NCI-H1105 (cell line): ENCODE measurements at regions not wholly inside any gene's neighbourhood (a gene's known extent, or its start where the extent isn't known, plus 50 kb on each side); places are given as distances from the start of the nearest gene placed in this dataset.
"Not testable (repeated sequence)": the region's sequence is repeated elsewhere in the genome, so short reads cannot be mapped to it uniquely, and the experiment has no call there.

Source experiments
- DNase-seq: peaks from one replicate; lab custom pipeline; 2025; lab: John Stamatoyannopoulos, UW

DNA sequence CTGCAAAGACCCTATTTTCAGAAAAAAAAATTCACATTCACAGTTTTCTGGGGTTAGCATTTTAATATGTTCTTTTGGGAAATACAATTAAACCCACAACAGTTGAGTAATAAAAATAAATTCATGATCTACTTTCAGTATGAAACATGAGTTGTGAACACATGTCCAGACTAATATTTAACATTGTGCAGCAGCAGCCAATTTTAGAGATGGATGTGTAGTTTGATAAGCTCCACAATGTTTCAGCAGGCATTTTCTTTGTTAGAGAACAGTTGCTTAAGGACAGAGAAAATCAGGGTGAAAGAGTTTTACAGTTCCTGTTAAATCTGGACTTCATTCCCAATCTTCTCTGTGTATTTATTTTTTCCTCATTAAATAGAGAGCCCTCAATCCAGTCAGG lies 519.5 kb downstream of the PIK3C3 start:
- no peak for DNase-seq

DNA sequence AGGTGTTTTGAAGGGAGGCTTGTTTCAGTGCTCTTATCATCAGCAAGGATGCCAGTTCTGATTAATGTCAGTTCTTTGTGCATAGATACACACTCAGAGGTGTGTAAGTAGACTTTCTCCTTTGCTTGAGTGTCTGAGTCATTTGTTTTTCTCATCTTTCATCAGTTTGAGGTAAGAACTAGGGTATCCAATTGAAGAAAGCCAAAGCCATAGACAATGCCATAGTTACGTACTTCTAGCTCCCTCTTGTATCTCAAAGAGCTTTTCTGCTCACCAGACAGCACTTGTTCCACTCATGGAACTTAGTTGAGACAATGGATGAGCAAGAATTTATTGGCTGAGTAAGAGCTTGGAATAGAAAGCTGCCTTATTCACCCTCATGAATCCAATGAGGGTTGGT lies 520.1 kb downstream of the PIK3C3 start:
- DNase-seq, result no peak

DNA sequence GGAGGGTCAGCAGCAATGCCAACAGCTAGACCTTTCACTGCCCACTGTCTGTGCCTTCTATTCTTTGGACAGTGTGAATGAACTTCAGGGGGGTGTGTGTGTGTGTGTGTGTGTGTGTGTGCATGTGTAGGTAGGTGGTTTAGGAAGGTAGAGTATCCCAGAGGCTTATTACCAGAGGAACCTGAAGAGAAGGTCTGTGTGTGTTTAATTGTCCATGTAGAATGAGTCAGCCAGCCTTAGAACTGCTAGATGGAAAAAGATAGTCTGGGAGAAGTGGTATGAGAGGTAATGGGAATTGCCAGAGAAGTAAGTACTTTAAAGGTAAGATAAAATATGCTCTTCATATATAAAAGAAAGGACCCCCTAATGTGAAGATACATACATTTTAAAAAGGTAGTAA lies 522.2 kb downstream of the PIK3C3 start:
- DNase-seq, result no peak

DNA sequence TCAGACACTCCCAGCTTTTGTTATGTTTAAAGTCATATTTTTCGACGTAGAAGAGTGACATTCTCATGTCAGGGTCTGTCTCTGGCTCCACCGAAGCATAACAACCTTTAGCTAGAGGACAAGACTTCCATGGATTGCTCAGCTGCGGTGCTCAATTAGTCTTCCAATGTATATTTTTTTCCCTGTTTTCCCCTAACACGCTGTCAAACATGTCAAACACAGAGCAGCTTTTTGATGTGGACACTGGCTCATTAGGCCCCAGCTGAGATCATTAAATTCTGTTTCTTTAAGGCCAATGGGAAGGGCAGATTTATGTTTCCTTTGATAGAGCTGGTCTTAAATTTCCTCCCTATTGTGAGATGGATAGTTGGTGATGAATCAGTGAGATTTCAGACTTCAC lies 525.4 kb downstream of the PIK3C3 start:
- no peak for DNase-seq

DNA sequence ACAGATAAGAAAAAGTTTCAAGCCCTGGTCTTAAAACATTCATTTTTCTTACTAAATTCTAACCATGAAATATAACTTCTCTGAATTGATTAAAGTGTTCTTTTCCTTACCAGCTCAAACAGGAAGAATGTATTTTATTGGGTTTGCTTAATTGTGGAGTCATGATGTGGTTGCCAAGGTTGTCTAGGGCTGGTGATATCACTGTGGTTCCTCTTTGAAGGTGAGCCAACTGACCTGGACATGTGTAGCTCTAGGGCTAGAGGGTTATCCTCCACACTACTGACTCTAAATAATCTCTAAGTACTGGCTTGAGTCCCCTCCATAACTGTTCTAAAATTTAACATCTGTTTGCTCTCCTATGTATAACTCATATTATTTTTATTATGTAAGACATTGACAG lies 529.6 kb downstream of the PIK3C3 start:
- DNase-seq, result no peak

DNA sequence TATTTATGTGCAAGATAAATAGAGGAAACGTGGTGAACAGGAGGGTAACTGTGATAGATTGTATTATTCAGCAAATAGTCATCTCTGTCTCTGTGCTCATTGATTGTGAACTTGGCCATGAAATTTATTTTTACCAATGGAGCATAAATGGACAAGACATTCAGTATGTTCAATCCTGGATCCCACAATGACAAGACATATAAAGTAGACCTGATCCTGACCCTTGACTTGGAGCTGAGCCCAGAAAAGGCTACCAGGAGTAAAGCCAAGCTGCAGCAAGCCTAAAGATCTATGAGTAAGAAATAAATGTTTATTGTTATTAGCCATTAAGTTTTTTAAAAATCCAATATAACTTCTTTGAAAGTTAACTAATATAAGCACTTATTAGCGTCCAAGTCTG lies 531.2 kb downstream of the PIK3C3 start:
- no peak for DNase-seq

DNA sequence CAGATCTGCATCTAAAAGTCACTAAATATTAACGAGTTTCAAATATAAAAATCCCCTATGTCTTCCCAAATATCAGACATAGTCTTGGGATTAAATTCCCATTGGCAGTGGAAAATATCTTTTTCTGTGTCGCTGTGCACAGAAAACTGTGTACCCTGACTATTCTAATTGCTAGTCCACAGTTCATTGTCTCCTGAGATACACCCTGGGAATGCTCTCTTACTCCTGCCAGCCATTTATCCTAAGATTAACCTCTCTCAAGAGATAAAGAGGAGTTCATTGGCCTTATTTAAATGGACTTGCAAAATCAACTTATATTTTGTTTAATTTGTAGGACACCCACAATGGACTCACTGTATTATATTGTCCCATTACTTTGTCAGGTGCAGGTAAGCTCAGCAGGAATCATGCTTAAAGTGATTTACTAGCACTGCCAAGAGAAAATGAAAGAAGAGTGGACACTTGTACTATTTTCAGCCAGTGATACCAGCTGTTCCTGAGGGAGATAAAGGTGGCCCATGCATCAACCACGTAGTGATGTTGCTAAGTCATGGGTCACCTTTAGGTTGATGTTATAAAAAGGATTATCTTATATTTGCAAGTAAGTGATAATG lies 553.8 kb downstream of the PIK3C3 start:
- DNase-seq, result no peak

DNA sequence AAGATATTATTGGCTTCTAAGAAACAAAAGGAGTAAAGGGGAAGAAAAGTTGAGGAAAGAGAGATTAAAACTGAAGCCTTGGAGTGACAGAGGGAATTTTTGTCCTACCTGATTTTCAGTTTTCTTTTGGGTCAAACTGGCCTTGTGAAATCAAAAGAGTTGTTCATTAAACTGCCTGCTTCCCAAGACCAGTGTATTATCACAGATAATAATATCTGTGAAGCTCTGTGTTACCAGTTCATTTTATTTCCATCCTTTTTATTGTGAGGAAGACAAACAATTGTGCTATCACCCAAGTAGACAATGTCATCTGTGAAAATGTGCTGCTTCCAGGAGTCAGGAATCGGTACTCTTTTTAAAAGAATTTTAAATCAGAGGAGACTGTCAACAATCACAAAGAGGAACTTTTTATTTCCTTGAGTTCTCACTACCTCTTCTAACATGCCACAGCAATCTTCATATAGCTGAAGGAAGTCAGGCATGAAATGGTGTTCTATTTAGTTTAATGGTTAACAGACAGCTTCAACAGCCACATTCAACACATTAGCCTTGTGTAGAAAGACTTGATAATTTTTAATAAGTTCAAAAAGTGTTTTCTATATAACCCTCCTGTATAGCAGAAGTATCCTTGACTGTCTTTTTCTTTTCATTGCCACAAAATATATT lies 554.8 kb downstream of the PIK3C3 start:
- no peak for DNase-seq

DNA sequence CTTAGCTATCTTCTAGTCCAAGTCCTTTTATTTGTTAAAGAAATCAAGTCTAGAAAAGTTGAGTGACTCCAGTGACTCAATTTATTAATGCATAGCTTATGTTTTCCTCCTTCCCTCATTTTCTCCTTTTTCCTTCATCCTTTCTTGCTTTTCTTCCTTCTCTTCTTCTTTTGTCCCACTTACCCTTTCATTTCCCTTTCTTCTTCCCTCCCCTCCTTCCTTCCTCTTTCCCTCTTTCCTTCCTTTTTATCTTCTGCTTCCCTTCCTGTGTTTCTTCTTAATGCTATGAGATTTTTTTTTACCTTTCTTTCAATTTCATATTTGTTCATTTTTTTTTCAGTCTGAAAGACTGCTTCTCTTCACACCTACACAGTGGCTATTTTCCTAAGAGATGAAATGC lies 555.5 kb downstream of the PIK3C3 start:
- no peak for DNase-seq

DNA sequence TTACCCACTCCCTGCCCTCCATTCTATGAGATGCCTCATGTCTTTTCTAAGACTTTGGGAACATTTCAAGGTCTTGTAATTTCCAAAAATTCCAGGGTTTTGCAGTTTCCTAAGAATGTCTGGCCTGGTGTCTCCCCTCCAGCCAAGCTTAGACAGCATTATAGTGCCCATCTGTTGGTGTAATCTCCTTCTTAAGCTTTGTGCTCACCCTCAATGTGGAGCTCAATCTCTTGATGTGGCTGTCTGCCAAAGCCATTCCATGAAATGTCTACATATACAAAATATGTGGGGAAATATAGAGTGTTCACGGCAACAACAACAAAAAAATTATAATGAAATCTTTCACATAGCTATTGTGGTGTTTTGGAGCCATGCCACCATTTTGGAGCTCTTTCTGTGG lies 558.4 kb downstream of the PIK3C3 start:
- no peak for DNase-seq

DNA sequence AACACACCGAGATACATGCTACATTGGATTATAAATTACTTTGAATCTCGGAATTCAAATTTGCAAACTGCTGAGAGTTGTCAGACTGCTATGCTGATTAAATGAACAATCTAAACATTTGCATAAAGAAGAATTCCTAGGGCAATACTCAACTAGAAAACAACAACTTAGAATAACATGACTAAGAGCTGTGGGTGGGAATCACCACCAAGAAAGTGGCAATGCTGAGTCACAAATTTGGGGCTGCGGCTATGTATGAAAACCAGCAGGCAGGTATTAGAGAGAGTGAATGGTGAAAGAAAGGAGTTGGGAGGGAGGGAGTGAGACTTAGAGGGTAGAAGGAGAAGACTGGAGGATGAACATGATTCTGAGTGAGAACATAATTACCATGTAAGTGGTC lies 559.5 kb downstream of the PIK3C3 start:
- no peak for DNase-seq

DNA sequence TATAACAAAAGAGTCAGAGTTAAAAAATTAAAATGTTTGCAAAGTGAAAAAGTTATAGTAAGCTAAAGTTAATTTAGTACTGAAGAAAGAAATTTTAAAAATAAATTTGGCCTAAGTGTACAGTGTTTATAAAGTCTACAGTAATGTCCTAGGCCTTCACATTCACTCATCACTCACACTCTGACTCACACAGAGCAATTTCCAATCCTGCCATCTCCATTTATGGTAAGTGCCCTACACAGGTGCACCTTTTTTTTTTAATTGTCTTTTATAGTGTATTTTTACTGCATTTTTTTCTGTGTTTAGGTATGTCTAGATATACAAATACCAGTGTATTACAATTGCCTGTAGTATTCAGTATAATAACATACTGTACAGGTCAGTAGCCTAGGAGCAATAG lies 562.9 kb downstream of the PIK3C3 start:
- no peak for DNase-seq

DNA sequence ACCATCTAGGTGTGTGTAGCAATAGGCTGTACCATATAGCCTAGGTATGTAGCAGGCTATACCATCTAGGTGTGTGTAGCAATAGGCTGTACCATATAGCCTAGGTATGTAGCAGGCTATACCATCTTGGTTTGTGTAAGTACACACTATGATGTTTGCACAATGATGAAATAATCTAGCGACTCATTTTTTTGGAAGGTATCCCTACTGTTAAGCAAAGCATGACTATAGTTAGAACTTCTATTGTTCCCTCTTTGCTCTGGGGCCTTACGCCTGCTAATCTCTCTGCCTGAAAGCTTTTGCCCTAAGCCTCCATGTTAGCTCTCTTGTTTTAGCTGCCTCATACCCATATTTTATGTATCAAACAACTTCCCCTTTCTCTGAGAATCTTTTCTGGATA lies 563.3 kb downstream of the PIK3C3 start:
- DNase-seq, result not testable (repeated sequence)

DNA sequence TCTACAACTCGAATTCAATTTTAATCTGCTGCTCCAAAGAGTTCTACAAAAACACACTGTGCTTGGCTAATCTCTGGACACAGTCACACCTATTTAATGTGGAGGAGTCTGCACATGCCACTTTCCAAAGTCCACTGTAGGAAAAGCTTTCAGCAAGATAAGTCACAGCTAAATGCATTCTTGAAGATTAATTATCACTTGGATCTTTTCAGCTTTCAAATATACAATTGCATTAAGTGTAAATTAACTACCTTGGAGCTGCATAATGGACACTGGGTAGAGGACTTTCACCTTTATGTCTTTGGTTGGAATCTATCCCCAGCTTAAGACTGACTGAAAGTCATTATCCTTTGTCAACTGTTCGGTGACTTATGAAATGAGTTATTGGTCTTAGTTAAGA lies 565.1 kb downstream of the PIK3C3 start:
- no peak for DNase-seq

DNA sequence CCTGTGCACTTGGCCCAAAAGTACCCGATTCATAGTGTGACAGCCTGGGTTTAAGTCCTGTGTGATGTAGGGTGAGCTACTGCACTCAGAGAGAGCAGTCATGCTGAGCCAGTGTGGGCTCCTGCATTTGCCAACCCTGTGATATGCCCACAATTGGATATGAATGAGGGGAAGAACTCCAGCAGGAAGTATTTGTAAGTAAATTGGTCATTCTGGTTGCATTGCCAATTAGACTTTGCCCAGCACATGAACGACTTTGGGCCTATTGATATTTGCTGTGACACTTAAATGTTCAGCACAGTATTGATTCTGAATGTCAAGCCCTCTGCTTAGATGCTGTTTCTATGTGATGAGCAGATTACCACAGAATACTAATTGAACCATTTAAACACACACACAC lies 570.9 kb downstream of the PIK3C3 start:
- DNase-seq, result no peak

DNA sequence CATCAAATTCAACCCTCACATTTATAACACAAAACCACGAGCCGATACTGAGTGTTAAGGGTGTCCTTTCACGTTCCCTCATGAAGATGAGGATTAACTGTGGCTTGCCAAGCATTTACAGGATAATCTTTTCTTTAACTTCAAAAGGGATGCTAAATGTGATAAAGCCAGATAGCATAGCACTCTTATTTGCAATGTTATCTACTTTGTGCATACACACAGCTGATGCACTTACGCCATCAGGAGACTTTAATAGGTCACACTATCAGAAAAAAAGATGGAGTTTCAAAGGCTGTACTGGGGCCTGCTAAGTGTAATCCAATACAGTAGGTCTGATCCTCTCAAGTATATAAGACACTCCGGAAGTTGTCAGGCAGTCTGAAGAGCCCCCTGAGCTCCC lies 572.7 kb downstream of the PIK3C3 start:
- DNase-seq, result no peak

DNA sequence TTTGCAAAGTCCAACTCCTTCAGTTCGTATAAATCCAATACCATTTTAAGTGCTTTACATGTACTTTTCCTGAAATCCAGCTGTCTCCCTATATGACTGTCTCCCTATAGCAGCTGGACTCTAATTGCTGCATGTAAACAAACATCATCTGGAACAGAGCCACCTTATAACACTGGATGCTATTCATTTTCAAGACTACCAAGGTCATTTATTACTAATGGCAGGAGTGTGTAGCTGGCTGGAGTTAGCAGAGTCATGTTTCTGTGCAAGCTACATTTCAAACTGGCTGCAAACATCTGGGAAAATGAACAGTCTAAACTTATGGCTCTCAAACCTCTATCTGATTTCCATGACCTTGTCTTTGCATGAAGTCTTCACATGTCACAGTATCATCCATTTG lies 575.2 kb downstream of the PIK3C3 start:
- DNase-seq, result peak; percentile 54

DNA sequence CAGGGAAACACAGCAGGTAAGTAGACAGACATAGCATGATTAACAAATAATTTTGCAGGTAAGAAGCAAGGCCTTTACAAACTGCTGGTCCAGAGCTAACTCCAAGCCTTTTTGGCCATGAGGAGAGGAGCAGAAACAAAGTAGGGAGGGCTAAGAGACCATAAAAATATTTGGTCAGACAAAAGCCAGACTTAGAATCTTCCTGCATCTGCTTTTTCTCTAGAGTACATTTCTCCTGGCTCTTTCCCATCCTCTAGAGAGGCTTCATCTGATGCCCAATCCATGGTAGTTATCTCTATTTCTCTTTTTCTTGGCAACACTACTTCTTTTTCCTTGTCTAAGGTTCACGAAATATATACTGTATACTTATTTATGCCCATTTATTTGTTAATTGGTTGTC lies 577.1 kb downstream of the PIK3C3 start:
- DNase-seq, result no peak

DNA sequence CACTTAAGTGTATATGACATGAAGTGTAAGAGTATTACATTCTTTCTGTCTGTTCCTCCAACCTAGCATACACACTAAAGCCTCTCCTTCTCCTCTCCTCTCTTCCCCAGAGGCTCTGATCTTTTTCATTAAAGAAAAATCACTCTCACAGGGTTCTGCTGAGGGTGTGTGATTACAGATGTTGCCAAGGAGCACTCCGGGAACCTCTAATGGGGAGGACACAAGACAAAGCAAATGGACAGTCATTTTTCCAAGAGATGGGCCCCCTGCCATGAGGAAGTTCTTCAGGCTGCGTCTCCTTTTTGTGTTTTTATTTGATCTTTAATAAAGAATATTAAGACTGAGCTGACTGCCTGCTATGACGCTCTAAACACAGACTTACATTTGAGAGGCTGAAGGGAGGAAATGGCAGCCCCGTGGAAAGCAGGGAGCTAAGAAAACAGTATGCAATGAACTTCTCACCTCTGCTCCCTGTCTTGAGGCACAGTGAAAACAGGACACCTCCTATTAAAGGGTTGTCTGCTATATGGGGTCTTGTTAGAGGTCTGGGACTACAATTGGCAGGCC lies 578.1 kb downstream of the PIK3C3 start:
- DNase-seq, result no peak

DNA sequence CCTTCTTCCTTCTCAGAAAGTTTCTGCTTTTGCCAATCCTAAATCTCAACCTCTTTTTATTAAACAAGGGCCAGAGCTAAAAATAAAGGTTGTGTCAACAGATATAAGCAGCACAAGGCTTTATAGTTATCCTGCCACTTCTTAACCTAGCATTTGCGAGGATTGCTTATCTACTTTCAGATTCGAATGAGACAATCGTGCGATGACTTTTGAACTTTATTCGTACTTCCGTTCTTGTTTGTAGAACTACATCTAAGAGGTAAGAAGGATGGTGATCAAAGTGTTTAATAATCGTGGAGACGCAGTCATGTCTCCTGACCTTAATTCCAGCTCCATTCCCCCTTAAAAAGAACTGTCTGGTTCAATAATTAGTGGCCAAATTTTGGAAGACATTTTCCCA lies 578.6 kb downstream of the PIK3C3 start:
- no peak for DNase-seq

DNA sequence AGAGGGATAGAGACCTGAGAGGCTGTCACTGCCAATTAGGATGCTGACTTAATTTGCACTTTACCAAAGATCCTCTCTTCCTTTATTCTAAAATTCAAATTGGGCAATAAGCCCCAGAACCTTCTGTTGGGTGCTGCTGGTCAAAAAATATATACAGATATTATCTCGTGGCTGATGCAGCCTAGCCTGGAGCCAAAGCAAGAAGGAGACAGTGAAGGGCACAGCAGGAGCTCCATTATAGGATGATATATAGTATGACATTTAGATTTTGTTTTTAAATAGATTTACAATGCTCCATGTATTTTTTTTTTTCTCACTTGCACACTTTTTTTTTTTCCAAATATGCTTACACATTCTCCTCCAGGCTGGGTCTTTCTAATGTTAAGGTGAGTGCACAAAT lies 579.3 kb downstream of the PIK3C3 start:
- no peak for DNase-seq

DNA sequence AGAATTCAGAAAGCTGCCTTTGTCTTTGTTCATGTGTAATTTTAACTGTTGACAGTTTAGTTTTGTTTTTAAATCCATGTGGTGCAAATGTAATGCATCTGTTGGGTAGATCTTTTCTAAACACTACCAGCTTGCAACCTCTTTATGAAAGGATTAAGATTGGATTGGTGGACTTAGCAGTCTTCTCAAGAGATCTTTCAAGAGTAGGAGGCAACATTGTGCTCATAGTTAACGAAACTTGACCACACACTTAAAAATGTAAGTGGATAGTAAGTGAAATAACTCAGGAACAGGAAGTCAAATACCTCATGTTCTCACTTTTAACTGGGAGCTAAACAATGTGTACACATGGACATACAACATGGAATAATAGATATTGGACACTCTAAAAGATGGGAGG lies 579.0 kb downstream of the RIT2 start:
- DNase-seq, result no peak

DNA sequence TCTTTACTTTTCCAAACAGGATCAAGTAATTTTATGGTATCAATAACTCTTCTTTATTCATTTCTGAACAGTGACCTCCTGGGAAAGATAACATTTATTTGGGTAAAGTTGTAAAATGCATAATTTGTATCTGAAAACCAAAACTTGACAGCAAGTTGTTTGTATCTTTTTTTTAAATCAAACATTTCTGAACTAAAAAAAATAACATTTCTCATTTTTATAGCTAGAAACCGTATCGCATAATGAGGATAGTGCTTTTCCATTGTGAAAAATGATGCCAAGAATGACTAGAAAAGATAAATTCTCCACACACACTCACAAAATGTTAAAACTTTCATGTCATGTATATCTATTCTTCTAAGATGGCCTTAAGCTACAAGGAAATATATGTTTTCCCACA lies 578.2 kb downstream of the RIT2 start:
- no peak for DNase-seq

DNA sequence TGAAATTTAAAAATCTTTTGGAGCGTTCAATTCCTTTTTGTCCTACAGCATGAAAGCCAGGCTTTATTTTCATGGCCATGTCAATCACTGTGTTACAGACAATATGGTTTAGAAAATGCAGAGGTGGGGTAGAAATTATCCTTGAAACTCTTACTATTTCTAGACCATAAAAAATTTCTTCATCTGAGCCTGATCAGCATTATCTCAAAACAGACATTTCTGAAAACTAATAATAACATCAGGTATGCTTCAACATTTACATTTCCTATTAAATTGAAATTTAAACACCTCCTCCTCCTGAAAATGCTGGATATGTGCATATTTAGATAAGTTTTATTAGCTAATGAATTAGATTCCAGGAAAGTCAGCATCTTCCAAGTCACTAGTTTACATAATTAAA lies 570.6 kb downstream of the RIT2 start:
- DNase-seq, result no peak
